Endothelial cell of umbilical vein (primary cell): ENCODE measurements at regions not wholly inside any gene's neighbourhood (a gene's known extent, or its start where the extent isn't known, plus 50 kb on each side); places are given as distances from the start of the nearest gene placed in this dataset.

Source experiments
- BruUV-seq: library from RNA; stranded (reverse); fragments of 400-500 nt; replicated peaks from 2 replicates; lab custom pipeline; 2021; lab: Mats Ljungman, UMichigan
- CTCF ChIA-PET: fragments of 300-600, 350-600 bp; sonication (Branson Sonifier 250); formaldehyde crosslinking; loops from one replicate; lab custom pipeline; 2021; ENCODE audit warnings: antibody characterized with exemption, inconsistent platforms; lab: Charles Lee
- POLR2A ChIA-PET: fragments of 300-600, 350-600 bp; sonication (Branson Sonifier 250); formaldehyde crosslinking; loops from one replicate; lab custom pipeline; 2021; ENCODE audit warnings: antibody characterized with exemption, inconsistent platforms; lab: Charles Lee
- DNase-seq: peaks from one replicate; pipeline ENCODE4 v3.0.0-alpha.2; 2011; ENCODE audit warnings: low read depth, low spot score
- FAIRE-seq: peaks from 2 replicates; lab custom pipeline; 2011; peaks lifted over from hg19 to GRCh38; lab: Jason Lieb, UNC
- H2AFZ ChIP-seq: 2 replicates; pipeline ENCODE4 v1.6.0; 2012; ENCODE audit warnings: low read depth, low read length, control low read depth, inconsistent platforms
- H3K27ac ChIP-seq: 2 replicates; pipeline ENCODE4 v1.5.1; 2011; ENCODE audit warnings: low read depth, mild to moderate bottlenecking, control low read depth, low read length, moderate library complexity; ENCODE audit not compliant: insufficient read depth
- H3K27me3 ChIP-seq, 2 experiments: 2 replicates each; pipeline versions ENCODE4 v1.6.0 to v1.6.1; 2011; ENCODE audit warnings: low read length in 2 of 2, mixed read lengths in 1 of 2; ENCODE audit not compliant: control insufficient read depth in 2 of 2, insufficient read depth in 2 of 2
- H3K36me3 ChIP-seq, 2 experiments: 2 replicates in 1 of 2; 3 replicates in 1 of 2; pipeline ENCODE4 v1.5.1; 2011; ENCODE audit warnings: low read length in 2 of 2, mild to moderate bottlenecking in 1 of 2, moderate library complexity in 1 of 2; ENCODE audit not compliant: control insufficient read depth in 2 of 2, insufficient read depth in 2 of 2; ENCODE audit errors: extremely low read depth in 1 of 2
- H3K4me1 ChIP-seq: 3 replicates; pipeline ENCODE4 v1.5.1; 2011; ENCODE audit warnings: mild to moderate bottlenecking, low read length; ENCODE audit not compliant: control insufficient read depth, insufficient read depth; ENCODE audit errors: extremely low read depth
- H3K4me2 ChIP-seq: 2 replicates; pipeline ENCODE4 v1.6.1; 2011; ENCODE audit warnings: low read length, control low read depth, mixed read lengths; ENCODE audit not compliant: insufficient read depth
- H3K4me3 ChIP-seq, 3 experiments: fragments of 200-600 bp in 1 of 3; sonication (generic), shearing (Covaris generic) in 1 of 3; replicated peaks in 1 of 3; 2 replicates each; pipeline ENCODE4 v1.5.1; 2011 to 2016; ENCODE audit warnings: control low read depth in 3 of 3, low read length in 3 of 3, mild to moderate bottlenecking in 2 of 3, inconsistent platforms in 1 of 3, low read depth in 1 of 3, moderate library complexity in 1 of 3; ENCODE audit not compliant: insufficient read depth in 1 of 3
- H3K79me2 ChIP-seq: 2 replicates; pipeline ENCODE4 v1.6.0; 2012; ENCODE audit warnings: low read length, inconsistent platforms; ENCODE audit not compliant: control insufficient read depth, insufficient read depth
- H3K9ac ChIP-seq: replicated peaks from 2 replicates; pipeline ENCODE3; 2011; ENCODE audit warnings: low read length, control low read depth; ENCODE audit not compliant: insufficient read depth; ENCODE audit errors: extremely low read depth
- H3K9me1 ChIP-seq: replicated peaks from 3 replicates; pipeline ENCODE4 v1.6.0; 2011; ENCODE audit warnings: mild to moderate bottlenecking, low read length; ENCODE audit not compliant: control insufficient read depth, insufficient read depth; ENCODE audit errors: extremely low read depth
- H3K9me3 ChIP-seq: replicated peaks from 2 replicates; pipeline ENCODE4 v1.5.1; 2012; ENCODE audit warnings: low read length, inconsistent platforms; ENCODE audit not compliant: control insufficient read depth, insufficient read depth
- H4K20me1 ChIP-seq: replicated peaks from 2 replicates; pipeline ENCODE3; 2011; ENCODE audit warnings: mild to moderate bottlenecking, low read length; ENCODE audit not compliant: control insufficient read depth, insufficient read depth; ENCODE audit errors: extremely low read depth
- CTCF ChIP-seq, 2 donors: IDR thresholded peaks; 1 replicate in 1 of 2; 2 replicates in 1 of 2; pipeline ENCODE4 v1.5.1; 2011; ENCODE audit warnings: low read length in 2 of 2, mild to moderate bottlenecking in 2 of 2, moderate library complexity in 2 of 2, control low read depth in 1 of 2, inconsistent platforms in 1 of 2, low read depth in 1 of 2; ENCODE audit not compliant: insufficient read depth in 1 of 2; ENCODE audit errors: extremely low read depth in 1 of 2
- FOS ChIP-seq: IDR thresholded peaks from 2 replicates; pipeline ENCODE4 v1.6.1; 2011; ENCODE audit warnings: mild to moderate bottlenecking, low read length, moderate library complexity, borderline replicate concordance; ENCODE audit not compliant: insufficient read depth
- GATA2 ChIP-seq: IDR thresholded peaks from 2 replicates; pipeline ENCODE4 v1.7.0; 2011; ENCODE audit warnings: low read depth, mild to moderate bottlenecking, moderate library complexity, mixed read lengths, low read length; ENCODE audit not compliant: insufficient read length, insufficient read depth
- dilution Hi-C: fragments of 300-500 bp; cut with MboI; formaldehyde crosslinking; loops from one replicate; pipeline ENCODE4 v1.15.0; 2019; ENCODE audit warnings: low sequenced_read_pairs; ENCODE audit not compliant: extremely low pct_ligation_motif_present
- intact Hi-C: fragments of 100-400 bp; cut with micrococcal nuclease; formaldehyde crosslinking; loops from one replicate; pipeline ENCODE4 v1.10.0; 2022

- no peaks in the 10 kb centered on the region for H3K9me3 ChIP-seq
- no peaks in the 10 kb centered on the region for H3K36me3 ChIP-seq
- FAIRE-seq (no peak), DNase-seq (peak; percentile 37)
- peaks cover 0 to 5% of the 10 kb centered on the region in 2 experiments for H3K27me3 ChIP-seq
- TF ChIP-seq GATA2 (no peak), FOS (peak; percentile 20)
- H3K4me1 ChIP-seq, result no peaks in the 10 kb centered on the region
- no peak overlapping the region for H3K27ac ChIP-seq
- intact Hi-C loops (no loop called here), dilution Hi-C loops (no loop called here)
- no peak overlapping the region for H3K4me3 ChIP-seq
- POLR2A ChIA-PET, result no interaction called here
- H3K9me1 ChIP-seq, result no peaks in the 10 kb centered on the region
- H4K20me1 ChIP-seq, result no peaks in the 10 kb centered on the region
- CTCF ChIA-PET, result interaction anchor here (1.7 to 6.2 kb wide), 7 partner anchors 12 to 279 kb away, joined by 9 to 107 read pairs (median 19); partner anchors contain the start of genes AADAT and NEK1
- no peak overlapping the region for H2AFZ ChIP-seq
- no peaks in the 10 kb centered on the region for H3K79me2 ChIP-seq
- H3K4me2 ChIP-seq, result no peak overlapping the region
- no TSS peak for BruUV-seq
- no peak overlapping the region for H3K9ac ChIP-seq
These were observed 53.7 kb upstream of the HPF1 start for GRCh38 chr4:169811476-169811875.

GRCh38 chr4:169810325-169811323, 52.9 kb upstream of the HPF1 start:
- ChIA-PET CTCF (interaction anchor here (0.5 to 6.2 kb wide), 33 partner anchors 11 to 283 kb away, joined by 3 to 107 read pairs (median 4); partner anchors contain the start of genes AADAT, CLCN3, MFAP3L and NEK1), POLR2A (interaction anchor here (0.6 kb wide), 1 partner anchor 217 kb away, joined by 4 read pairs; no protein-coding TSS in a partner anchor)
- H3K27me3 ChIP-seq, result peaks cover 3 to 5% of the 10 kb centered on the region in 2 experiments
- intact Hi-C loops (loop anchor here (1.0 kb wide), 3 partner anchors 197 to 280 kb away; no protein-coding TSS in a partner anchor), dilution Hi-C loops (no loop called here)
- H3K79me2 ChIP-seq, result no peaks in the 10 kb centered on the region
- H2AFZ ChIP-seq, result no peak overlapping the region
- H3K27ac ChIP-seq, result no peak overlapping the region
- H3K9me3 ChIP-seq, result no peaks in the 10 kb centered on the region
- H3K9ac ChIP-seq, result no peak overlapping the region
- H3K36me3 ChIP-seq, result no peaks in the 10 kb centered on the region
- no TSS peak for BruUV-seq
- no peak overlapping the region for H3K4me2 ChIP-seq
- no peak overlapping the region for H3K4me3 ChIP-seq
- FAIRE-seq, result peak; percentile 70
- H4K20me1 ChIP-seq, result no peaks in the 10 kb centered on the region
- TF ChIP-seq FOS (no peak), CTCF (IDR thresholded peaks at IDR 0.05; ENCODE audit: extremely low read depth in 1 of 2, insufficient read depth in 1 of 2, low read depth in 1 of 2, low read length in 2 of 2) (peak; percentile 56 to 62)
- H3K4me1 ChIP-seq, result no peaks in the 10 kb centered on the region
- peak; percentile 68 for DNase-seq
- H3K9me1 ChIP-seq, result no peaks in the 10 kb centered on the region
